ENCODE measurements at regions not wholly inside any gene's neighbourhood (a gene's known extent, or its start where the extent isn't known, plus 50 kb on each side); places are given as distances from the start of the nearest gene placed in this dataset.

GRCh38 chr6:25057111-25057905 is 121.5 kb upstream of the RIPOR2 start:
- TF ChIP-seq TAF1 (IDR thresholded peaks at IDR 0.05; ENCODE audit: low read depth): no peak
- TF ChIP-seq MAX (IDR thresholded peaks at IDR 0.05): no peak
- TF ChIP-seq EGR1 (IDR thresholded peaks at IDR 0.05): no peak
- TF ChIP-seq EP300 (IDR thresholded peaks at IDR 0.05; ENCODE audit: borderline replicate concordance): no peak
- TF ChIP-seq YY1 (IDR thresholded peaks at IDR 0.05; ENCODE audit: low read depth): no peak
- TF ChIP-seq, protein P1, sequence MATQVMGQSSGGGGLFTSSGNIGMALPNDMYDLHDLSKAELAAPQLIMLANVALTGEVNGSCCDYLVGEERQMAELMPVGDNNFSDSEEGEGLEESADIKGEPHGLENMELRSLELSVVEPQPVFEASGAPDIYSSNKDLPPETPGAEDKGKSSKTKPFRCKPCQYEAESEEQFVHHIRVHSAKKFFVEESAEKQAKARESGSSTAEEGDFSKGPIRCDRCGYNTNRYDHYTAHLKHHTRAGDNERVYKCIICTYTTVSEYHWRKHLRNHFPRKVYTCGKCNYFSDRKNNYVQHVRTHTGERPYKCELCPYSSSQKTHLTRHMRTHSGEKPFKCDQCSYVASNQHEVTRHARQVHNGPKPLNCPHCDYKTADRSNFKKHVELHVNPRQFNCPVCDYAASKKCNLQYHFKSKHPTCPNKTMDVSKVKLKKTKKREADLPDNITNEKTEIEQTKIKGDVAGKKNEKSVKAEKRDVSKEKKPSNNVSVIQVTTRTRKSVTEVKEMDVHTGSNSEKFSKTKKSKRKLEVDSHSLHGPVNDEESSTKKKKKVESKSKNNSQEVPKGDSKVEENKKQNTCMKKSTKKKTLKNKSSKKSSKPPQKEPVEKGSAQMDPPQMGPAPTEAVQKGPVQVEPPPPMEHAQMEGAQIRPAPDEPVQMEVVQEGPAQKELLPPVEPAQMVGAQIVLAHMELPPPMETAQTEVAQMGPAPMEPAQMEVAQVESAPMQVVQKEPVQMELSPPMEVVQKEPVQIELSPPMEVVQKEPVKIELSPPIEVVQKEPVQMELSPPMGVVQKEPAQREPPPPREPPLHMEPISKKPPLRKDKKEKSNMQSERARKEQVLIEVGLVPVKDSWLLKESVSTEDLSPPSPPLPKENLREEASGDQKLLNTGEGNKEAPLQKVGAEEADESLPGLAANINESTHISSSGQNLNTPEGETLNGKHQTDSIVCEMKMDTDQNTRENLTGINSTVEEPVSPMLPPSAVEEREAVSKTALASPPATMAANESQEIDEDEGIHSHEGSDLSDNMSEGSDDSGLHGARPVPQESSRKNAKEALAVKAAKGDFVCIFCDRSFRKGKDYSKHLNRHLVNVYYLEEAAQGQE (IDR thresholded peaks at IDR 0.05; ENCODE audit: low read depth): no peak
- no peak for TF ChIP-seq RAD21 (IDR thresholded peaks at IDR 0.05; ENCODE audit: low read depth)
- TF ChIP-seq CEBPB (IDR thresholded peaks at IDR 0.05): no peak
- TF ChIP-seq, protein P2, sequence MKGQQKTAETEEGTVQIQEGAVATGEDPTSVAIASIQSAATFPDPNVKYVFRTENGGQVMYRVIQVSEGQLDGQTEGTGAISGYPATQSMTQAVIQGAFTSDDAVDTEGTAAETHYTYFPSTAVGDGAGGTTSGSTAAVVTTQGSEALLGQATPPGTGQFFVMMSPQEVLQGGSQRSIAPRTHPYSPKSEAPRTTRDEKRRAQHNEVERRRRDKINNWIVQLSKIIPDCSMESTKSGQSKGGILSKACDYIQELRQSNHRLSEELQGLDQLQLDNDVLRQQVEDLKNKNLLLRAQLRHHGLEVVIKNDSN (IDR thresholded peaks at IDR 0.05): no peak
- no peak for TF ChIP-seq ZBTB7A (IDR thresholded peaks at IDR 0.05; ENCODE audit: low read depth)
